ENCODE measurements at regions not wholly inside any gene's neighbourhood (a gene's known extent, or its start where the extent isn't known, plus 50 kb on each side); places are given as distances from the start of the nearest gene placed in this dataset.
"Not testable (repeated sequence)": the region's sequence is repeated elsewhere in the genome, so short reads cannot be mapped to it uniquely, and the experiment has no call there.

GRCh38 chr4:9577869-9578268 is 133.7 kb downstream of the DEFB131A start:
- TF ChIP-seq, protein P1, sequence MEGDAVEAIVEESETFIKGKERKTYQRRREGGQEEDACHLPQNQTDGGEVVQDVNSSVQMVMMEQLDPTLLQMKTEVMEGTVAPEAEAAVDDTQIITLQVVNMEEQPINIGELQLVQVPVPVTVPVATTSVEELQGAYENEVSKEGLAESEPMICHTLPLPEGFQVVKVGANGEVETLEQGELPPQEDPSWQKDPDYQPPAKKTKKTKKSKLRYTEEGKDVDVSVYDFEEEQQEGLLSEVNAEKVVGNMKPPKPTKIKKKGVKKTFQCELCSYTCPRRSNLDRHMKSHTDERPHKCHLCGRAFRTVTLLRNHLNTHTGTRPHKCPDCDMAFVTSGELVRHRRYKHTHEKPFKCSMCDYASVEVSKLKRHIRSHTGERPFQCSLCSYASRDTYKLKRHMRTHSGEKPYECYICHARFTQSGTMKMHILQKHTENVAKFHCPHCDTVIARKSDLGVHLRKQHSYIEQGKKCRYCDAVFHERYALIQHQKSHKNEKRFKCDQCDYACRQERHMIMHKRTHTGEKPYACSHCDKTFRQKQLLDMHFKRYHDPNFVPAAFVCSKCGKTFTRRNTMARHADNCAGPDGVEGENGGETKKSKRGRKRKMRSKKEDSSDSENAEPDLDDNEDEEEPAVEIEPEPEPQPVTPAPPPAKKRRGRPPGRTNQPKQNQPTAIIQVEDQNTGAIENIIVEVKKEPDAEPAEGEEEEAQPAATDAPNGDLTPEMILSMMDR (IDR thresholded peaks at IDR 0.05): not testable (repeated sequence)
- TF ChIP-seq EZH2 (IDR thresholded peaks at IDR 0.05; ENCODE audit: borderline replicate concordance, insufficient read depth, low read depth, low read length, poor library complexity, severe bottlenecking): not testable (repeated sequence)
